ENCODE measurements at regions not wholly inside any gene's neighbourhood (a gene's known extent, or its start where the extent isn't known, plus 50 kb on each side); places are given as distances from the start of the nearest gene placed in this dataset.

GRCh38 chr2:5391362-5391761, 300.8 kb upstream of the SOX11 start:
- TF ChIP-seq, protein P1, sequence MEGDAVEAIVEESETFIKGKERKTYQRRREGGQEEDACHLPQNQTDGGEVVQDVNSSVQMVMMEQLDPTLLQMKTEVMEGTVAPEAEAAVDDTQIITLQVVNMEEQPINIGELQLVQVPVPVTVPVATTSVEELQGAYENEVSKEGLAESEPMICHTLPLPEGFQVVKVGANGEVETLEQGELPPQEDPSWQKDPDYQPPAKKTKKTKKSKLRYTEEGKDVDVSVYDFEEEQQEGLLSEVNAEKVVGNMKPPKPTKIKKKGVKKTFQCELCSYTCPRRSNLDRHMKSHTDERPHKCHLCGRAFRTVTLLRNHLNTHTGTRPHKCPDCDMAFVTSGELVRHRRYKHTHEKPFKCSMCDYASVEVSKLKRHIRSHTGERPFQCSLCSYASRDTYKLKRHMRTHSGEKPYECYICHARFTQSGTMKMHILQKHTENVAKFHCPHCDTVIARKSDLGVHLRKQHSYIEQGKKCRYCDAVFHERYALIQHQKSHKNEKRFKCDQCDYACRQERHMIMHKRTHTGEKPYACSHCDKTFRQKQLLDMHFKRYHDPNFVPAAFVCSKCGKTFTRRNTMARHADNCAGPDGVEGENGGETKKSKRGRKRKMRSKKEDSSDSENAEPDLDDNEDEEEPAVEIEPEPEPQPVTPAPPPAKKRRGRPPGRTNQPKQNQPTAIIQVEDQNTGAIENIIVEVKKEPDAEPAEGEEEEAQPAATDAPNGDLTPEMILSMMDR (IDR thresholded peaks at IDR 0.05): no peak
- TF ChIP-seq MAZ (IDR thresholded peaks at IDR 0.05; ENCODE audit: borderline replicate concordance, low read depth, low read length) (no peak), RCOR1 (IDR thresholded peaks at IDR 0.05; ENCODE audit: low read depth, low read length) (no peak), MAX (IDR thresholded peaks at IDR 0.05) (no peak), SMC3 (IDR thresholded peaks at IDR 0.05) (no peak), RAD21 (conservative IDR thresholded peaks at IDR 0.05 in 1 of 2, IDR thresholded peaks at IDR 0.05 in 1 of 2) (no peak), REST (IDR thresholded peaks at IDR 0.05) (no peak), CHD2 (IDR thresholded peaks at IDR 0.05; ENCODE audit: low read length, partially characterized antibody) (no peak), POLR2AphosphoS2 (conservative IDR thresholded peaks at IDR 0.05; ENCODE audit: low read length) (no peak)
